ENCODE measurements at regions not wholly inside any gene's neighbourhood (a gene's known extent, or its start where the extent isn't known, plus 50 kb on each side); places are given as distances from the start of the nearest gene placed in this dataset.
"Not testable (repeated sequence)": the region's sequence is repeated elsewhere in the genome, so short reads cannot be mapped to it uniquely, and the experiment has no call there.

GRCh38 chr10:124320778-124321432 is 97.8 kb downstream of the OAT start:
- Mint-ChIP-seq H3K36me3 (ENCODE audit: insufficient read depth) (no peaks in the 10 kb centered on the region), H3K4me3 (ENCODE audit: low read depth) (no peak overlapping the region), H3K9me3 (ENCODE audit: low read depth) (no peaks in the 10 kb centered on the region), H3K27ac (no peak overlapping the region), H3K4me1 (ENCODE audit: low read depth) (no peaks in the 10 kb centered on the region), H3K27me3 (peaks cover 11% of the 10 kb centered on the region)
- TF ChIP-seq CTCF (IDR thresholded peaks at IDR 0.05; ENCODE audit: unreplicated experiment), result no peak
- DNase-seq (ENCODE audit: low spot score, unreplicated experiment), result no peak

DNA sequence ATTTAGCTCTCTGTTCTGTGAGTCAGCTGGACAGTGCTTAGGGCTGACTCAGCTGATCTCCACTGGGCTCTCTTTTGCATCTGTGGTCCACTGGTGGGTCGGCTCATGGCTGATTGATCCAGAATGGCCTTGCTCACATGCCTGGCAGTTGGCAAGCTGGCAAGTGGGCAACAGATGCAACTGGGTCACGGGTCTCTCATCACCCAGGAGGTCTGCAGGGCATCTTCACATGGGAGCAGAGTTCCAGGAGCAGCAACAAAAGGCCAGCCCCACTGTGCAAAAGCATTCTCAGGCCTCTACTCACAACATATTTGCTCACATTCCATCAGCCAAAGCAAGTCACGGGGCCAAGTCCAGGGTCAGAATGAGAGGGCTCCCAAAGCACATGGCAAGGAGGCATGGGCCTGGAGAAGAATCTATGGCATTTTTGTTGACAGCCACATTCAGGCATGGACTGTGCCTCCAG is 98.8 kb downstream of the OAT start:
- H3K27ac Mint-ChIP-seq, result no peak overlapping the region
- no peak for DNase-seq (ENCODE audit: low spot score, unreplicated experiment)

DNA sequence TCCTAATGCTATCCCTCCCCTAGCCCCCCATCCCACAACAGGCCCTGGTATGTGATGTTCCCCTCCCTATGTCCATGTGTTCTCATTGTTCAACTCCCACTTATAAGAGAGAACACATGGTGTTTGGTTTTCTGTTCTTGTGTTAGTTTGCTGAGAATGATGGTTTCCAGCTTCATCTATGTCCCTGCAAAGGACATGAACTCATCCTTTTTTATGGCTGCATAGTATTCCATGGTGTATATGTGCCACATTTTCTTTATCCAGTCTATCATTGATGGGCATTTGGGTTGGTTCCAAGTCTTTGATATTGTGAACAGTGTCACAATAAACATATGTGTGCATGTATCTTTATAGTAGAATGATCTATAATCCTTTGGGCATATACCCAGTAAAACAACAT is 99.2 kb downstream of the OAT start:
- H3K36me3 Mint-ChIP-seq (ENCODE audit: insufficient read depth); H3K27ac Mint-ChIP-seq; DNase-seq (ENCODE audit: low spot score, unreplicated experiment); H3K9me3 Mint-ChIP-seq (ENCODE audit: low read depth); H3K4me3 Mint-ChIP-seq (ENCODE audit: low read depth); H3K4me1 Mint-ChIP-seq (ENCODE audit: low read depth): not testable (repeated sequence)
- peaks cover 17% of the 10 kb centered on the region for H3K27me3 Mint-ChIP-seq

More for the DNA sequence above, 98.8 kb downstream of the OAT start:
- no peaks in the 10 kb centered on the region for H3K36me3 Mint-ChIP-seq (ENCODE audit: insufficient read depth)
- no peaks in the 10 kb centered on the region for H3K9me3 Mint-ChIP-seq (ENCODE audit: low read depth)
- no peak for TF ChIP-seq CTCF (IDR thresholded peaks at IDR 0.05; ENCODE audit: unreplicated experiment)
- H3K27me3 Mint-ChIP-seq, result peaks cover 15% of the 10 kb centered on the region
- H3K4me1 Mint-ChIP-seq (ENCODE audit: low read depth), result no peaks in the 10 kb centered on the region
- no peak overlapping the region for H3K4me3 Mint-ChIP-seq (ENCODE audit: low read depth)

GRCh38 chr10:124318811-124319210 is 99.9 kb downstream of the OAT start:
- Mint-ChIP-seq H3K4me3 (ENCODE audit: low read depth) (no peak overlapping the region), H3K27me3 (peaks cover 17% of the 10 kb centered on the region), H3K36me3 (ENCODE audit: insufficient read depth) (no peaks in the 10 kb centered on the region), H3K4me1 (ENCODE audit: low read depth) (no peaks in the 10 kb centered on the region), H3K27ac (no peak overlapping the region), H3K9me3 (ENCODE audit: low read depth) (no peaks in the 10 kb centered on the region)
- no peak for DNase-seq (ENCODE audit: low spot score, unreplicated experiment)
- no peak for TF ChIP-seq CTCF (IDR thresholded peaks at IDR 0.05; ENCODE audit: unreplicated experiment)

DNA sequence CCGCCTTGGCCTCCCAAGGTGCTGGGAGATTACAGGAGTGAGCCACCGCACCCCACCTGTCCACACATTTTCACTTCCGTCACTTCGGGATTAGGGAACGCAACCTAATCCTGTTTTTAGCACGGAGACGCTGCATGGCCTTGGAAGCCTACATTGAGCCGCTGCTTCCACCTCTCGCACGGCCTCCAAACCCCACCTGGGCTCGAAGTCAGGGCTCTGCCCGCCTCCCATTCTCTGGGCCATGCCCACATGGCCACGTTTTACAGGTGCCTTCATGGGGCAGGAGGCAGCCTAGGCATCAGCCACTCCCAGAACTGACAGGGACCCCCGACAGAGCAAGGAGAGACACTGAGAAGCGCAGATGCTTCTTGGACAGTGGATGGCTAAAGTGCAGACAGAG is 100.6 kb downstream of the OAT start:
- Mint-ChIP-seq H3K27me3 (peaks cover 17% of the 10 kb centered on the region), H3K27ac (no peak overlapping the region), H3K4me3 (ENCODE audit: low read depth) (no peak overlapping the region), H3K36me3 (ENCODE audit: insufficient read depth) (no peaks in the 10 kb centered on the region), H3K9me3 (ENCODE audit: low read depth) (no peaks in the 10 kb centered on the region), H3K4me1 (ENCODE audit: low read depth) (no peaks in the 10 kb centered on the region)
- TF ChIP-seq CTCF (IDR thresholded peaks at IDR 0.05; ENCODE audit: unreplicated experiment), result no peak
- no peak for DNase-seq (ENCODE audit: low spot score, unreplicated experiment)

- Mint-ChIP-seq H3K27ac (no peak overlapping the region), H3K36me3 (ENCODE audit: insufficient read depth) (no peaks in the 10 kb centered on the region), H3K4me1 (ENCODE audit: low read depth) (no peaks in the 10 kb centered on the region), H3K4me3 (ENCODE audit: low read depth) (no peak overlapping the region), H3K27me3 (peaks cover 12% of the 10 kb centered on the region), H3K9me3 (ENCODE audit: low read depth) (no peaks in the 10 kb centered on the region)
- TF ChIP-seq CTCF (IDR thresholded peaks at IDR 0.05; ENCODE audit: unreplicated experiment), result no peak
- no peak for DNase-seq (ENCODE audit: low spot score, unreplicated experiment)
Measured at GRCh38 chr10:124316326-124316725, 102.4 kb downstream of the OAT start.
